ENCODE measurements at regions not wholly inside any gene's neighbourhood (a gene's known extent, or its start where the extent isn't known, plus 50 kb on each side); places are given as distances from the start of the nearest gene placed in this dataset.

DNA sequence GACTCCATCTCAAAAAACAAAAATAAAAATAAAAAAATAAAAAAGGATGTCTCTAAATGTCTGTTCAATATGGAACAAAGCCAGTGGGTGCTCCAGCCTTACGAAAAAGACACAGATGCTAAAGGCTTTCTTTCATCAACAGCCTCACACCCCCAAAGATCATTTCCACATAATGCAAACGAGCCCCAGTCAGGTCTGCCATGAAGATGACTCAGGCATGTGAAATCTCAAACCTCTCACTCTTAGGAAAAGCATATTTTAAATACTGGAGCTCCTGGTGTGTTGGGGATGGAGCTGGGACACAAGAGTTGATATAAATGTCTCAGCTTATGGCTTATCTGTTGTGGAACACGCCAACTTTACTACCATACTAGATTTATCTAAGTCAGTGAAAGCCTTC lies 49.9 kb upstream of the PLXNC1 start:
- no peak overlapping the region for H3K9ac ChIP-seq (ENCODE audit: low read depth, low read length, poor library complexity, severe bottlenecking)
- H3K27me3 ChIP-seq (ENCODE audit: insufficient read depth, low read length, poor library complexity, severe bottlenecking) = no peaks in the 10 kb centered on the region
- no peak for TF ChIP-seq EZH2phosphoT487 (IDR thresholded peaks at IDR 0.05; ENCODE audit: borderline replicate concordance)
- TF ChIP-seq, protein P1, sequence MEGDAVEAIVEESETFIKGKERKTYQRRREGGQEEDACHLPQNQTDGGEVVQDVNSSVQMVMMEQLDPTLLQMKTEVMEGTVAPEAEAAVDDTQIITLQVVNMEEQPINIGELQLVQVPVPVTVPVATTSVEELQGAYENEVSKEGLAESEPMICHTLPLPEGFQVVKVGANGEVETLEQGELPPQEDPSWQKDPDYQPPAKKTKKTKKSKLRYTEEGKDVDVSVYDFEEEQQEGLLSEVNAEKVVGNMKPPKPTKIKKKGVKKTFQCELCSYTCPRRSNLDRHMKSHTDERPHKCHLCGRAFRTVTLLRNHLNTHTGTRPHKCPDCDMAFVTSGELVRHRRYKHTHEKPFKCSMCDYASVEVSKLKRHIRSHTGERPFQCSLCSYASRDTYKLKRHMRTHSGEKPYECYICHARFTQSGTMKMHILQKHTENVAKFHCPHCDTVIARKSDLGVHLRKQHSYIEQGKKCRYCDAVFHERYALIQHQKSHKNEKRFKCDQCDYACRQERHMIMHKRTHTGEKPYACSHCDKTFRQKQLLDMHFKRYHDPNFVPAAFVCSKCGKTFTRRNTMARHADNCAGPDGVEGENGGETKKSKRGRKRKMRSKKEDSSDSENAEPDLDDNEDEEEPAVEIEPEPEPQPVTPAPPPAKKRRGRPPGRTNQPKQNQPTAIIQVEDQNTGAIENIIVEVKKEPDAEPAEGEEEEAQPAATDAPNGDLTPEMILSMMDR (conservative IDR thresholded peaks at IDR 0.05; ENCODE audit: low read length) = no peak
- H3K4me2 ChIP-seq (ENCODE audit: low read depth, low read length, poor library complexity, severe bottlenecking) = no peak overlapping the region
- no peaks in the 10 kb centered on the region for H3K79me2 ChIP-seq (ENCODE audit: insufficient read depth, low read length)
- H2AFZ ChIP-seq (ENCODE audit: low read length) = no peak overlapping the region
- H3K9me3 ChIP-seq (ENCODE audit: insufficient read depth, low read depth, low read length) = no peaks in the 10 kb centered on the region
- H3K36me3 ChIP-seq (ENCODE audit: insufficient read depth, low read length) = no peaks in the 10 kb centered on the region
- H3K4me1 ChIP-seq (ENCODE audit: insufficient read depth, low read length, poor library complexity, severe bottlenecking) = peaks cover 27% of the 10 kb centered on the region
- no peaks in the 10 kb centered on the region for H3K9me2 ChIP-seq (replicated peaks; ENCODE audit: low read depth, low read length)
- no peaks in the 10 kb centered on the region for H4K20me1 ChIP-seq (ENCODE audit: insufficient read depth, low read length, poor library complexity, severe bottlenecking)
- no peak overlapping the region for H3K4me3 ChIP-seq (ENCODE audit: low read length, poor library complexity, severe bottlenecking)
- H3F3A ChIP-seq (ENCODE audit: low read depth) = 0 out of 2 replicates have a peak, but pooled peaks cover 3% of the 10 kb centered on the region

All from Loucy (cell line).